IPS DF 4.7 (cell line): ENCODE measurements at regions not wholly inside any gene's neighbourhood (a gene's known extent, or its start where the extent isn't known, plus 50 kb on each side); places are given as distances from the start of the nearest gene placed in this dataset.

Experiments used
- DNase-seq: peaks from one replicate; pipeline ENCODE4 v3.0.0-alpha.2; 2013; ENCODE audit warnings: low spot score; ENCODE audit errors: extremely low read depth

DNA sequence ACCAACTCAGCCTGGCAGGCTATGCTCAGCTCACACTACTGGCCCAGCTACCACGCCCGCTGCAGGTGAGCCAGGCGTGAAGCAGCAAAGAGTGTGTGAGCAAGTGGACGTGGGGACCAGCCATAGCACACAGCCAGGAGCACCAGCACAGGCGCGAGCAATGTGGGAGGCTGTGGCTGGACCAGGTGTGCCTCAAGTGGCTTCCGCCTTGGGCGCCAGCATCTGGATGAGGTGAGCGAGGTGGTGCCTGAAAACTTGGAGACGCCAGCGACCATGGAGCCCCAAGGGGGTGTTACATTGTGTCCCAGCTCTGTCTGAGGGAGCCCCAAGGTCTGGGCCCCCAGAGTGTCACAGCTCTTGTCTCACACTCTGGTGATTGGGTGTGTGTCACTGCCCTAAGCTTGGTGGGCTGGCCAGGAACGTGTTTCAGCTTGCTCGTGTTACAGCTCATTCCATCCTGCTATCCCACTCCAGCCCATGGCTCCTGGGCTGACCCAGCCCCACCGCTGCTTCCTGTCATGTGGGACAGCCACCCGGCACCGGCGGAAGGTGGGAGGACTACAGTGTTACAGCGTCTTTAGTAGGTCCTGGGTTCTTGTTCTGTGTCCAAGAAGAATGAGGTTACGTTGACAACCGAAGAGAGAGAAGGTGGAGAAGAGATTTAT lies 508.0 kb upstream of the MMS22L start:
- DNase-seq = no peak

DNA sequence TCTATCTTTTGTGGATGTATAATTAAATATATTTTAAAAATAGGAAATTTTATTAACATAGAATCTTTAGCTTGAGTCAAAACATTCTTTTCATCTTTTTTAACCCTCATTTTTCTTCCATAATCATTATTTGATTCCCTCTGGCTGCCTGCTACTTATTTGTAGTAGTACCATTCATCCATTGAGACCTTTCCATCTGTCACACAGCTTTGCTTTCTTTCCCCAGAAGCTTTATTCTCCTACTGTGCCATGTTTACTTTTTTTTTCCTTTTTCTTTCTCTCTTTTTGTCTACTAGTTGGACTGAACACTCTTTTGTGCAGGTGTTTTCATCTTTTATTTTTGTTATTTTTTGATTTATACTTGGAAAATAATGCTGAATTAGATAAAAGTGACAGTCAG lies 522.6 kb upstream of the MMS22L start:
- no peak for DNase-seq

DNA sequence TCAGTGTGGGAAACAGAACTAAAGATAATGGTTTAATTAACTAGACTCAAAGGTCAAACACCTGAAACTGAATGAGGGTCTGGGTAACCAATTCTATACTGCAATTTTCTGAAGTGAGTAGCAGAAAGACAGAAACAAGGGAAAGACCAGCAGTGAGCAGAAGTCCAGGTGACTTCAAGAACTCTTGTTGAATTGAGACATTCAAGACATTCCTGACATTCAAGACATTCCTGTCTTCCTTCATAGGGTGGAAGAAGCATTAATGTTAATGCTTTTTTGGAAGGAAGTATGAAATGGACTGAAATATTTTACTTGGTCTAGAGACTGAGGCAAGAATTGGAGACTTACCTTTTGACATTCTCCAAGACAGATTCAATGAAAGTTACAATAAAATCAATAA lies 529.9 kb upstream of the MMS22L start:
- peak; percentile 41 for DNase-seq

DNA sequence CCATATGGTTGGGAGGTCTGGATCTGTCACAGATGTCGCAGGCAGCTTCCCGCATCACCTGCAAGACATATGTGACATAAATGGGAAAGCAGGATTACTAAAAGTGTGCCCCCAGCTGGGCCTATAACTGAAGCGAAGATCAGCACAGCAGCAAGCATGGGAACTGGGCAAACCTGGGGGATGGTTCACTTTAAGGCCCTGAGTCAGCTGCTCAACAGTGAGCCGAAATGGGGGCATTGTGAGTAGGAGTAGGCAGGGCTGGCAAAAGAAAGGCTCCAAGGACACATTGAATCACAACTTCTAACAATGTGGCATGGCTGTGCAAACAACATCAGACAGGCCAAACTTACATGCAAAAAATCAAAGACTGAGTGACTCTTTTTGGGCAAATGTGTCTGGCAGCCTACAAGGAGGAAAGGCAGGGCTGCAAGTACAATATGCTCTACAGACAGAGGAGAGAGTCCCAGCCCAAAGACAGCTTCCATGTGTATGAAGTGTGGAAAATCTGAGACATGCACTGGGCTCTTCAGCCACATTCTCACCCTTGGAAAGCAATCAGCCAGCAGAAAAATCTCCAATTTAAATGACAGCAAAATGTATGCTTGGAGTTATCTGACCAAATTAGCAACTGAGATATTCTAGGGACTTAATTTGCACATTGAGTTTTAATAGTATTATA lies 531.0 kb upstream of the MMS22L start:
- no peak for DNase-seq

DNA sequence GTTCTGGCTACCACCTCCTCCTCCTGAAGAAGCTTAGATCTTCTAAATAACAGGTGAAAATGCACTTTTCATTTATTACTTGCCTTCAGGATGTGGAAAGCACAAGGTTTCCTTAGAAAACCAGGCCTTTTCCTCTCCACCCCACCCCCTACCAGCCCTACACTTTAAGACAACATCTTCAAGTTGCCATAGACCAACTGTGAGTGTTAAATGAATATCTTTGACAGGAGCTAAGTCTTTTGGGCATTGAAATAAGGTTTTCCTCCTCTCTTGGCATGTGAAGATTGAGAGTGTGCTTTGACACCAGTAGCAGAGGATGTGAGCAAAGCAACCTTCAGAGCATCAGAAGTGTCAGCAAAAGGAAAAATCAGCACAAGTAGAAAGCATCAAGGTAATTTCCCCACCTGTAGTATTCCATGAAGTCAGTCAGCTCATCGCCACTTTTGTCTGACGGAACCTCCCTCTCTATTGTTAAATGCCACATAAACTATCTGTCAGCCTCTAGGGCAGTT lies 532.3 kb upstream of the MMS22L start:
- DNase-seq = no peak

DNA sequence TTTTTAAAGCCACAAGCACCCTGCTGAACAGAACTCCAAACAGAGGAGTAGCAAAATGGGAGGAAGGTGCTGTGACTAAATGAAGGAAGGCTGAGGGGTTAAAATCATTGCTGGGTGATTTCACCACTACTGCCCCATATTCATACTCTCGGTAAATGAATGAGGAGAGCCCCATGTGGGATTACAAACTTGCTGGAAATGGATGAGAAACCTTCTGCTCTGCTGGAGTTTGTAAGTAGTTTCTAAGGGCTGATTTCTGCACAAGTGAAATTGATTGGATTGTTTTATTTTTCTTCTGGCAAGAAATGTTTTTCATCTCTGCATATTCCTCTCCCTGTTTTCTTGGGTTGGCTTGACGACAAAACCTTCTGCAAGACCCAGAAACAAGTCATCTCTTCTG lies 533.5 kb upstream of the MMS22L start:
- DNase-seq = no peak

DNA sequence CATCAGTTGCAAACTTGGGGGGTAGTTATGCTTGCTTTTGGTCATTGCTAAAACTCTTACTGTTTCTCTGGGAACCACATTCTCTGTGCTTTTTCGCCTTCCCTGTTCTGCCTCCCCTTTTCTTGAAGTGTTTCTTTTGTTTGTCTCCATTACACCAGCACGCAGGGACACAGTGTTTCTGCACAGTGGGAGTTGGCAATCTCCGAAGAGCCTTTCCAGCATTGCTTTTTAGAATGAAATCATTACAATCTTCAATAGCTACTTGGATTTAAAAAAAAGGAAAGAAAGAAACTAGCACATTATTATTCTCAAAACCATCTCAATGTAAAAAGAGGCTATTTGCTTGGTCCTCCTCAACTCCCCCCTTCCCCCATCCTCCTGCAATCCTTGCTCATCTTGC lies 536.7 kb upstream of the MMS22L start:
- DNase-seq = no peak

DNA sequence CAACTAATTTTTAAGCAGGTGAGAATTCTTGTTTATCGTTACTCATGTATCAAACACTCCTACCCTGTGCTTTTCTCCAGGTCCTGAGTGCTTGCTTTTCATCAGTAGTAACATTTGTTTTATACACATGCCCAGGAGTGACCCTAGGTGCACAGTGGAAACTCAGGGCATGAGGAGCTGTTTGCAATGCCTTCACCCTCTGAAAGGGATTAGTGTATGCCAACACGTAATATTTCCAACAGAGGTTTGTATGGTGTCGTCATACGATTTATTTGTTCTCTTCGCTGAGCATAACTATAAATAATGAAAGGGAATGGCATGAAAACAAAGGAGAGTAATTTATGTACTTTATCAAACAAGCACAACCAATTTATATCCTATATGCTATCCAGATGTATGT lies 537.4 kb upstream of the MMS22L start:
- DNase-seq = no peak

DNA sequence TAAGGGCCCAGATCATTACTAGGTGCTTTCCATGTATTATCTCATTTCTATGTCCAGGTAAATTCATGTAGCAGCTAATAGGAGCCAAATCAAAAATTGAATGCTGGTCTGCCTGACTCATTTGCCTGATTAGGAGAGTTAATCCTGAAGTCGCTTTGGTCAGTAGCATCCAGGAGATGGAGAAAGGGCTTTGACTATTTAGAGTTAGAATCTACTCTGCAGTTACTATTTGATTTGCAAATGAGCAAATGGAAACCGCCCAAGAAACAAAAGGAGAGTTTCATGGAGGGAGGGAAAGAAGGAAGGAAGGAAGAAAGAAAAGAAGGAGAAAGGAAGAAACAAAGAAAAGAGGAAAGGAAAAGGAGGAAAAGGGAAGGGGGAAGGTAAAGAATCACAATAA lies 539.6 kb upstream of the MMS22L start:
- DNase-seq = no peak

DNA sequence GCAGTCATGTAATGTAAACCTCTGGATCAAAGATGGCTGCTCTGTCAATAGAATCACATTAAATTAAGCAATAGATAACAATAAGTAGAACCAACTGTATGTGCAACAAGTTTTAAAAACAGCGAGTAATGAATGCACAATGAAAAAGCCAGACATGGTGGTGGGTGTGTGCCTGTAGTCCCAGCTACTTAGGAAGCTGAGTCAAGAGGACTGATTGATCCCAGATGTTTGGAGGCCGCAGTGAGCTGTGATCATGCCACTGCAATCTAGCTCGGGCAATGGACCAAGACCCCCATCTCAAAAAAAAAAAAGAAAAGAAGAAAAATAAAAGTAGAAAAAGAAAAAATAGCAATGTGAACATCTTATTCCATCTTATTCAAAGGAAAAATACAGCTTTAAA lies 558.7 kb upstream of the MMS22L start:
- DNase-seq = no peak

DNA sequence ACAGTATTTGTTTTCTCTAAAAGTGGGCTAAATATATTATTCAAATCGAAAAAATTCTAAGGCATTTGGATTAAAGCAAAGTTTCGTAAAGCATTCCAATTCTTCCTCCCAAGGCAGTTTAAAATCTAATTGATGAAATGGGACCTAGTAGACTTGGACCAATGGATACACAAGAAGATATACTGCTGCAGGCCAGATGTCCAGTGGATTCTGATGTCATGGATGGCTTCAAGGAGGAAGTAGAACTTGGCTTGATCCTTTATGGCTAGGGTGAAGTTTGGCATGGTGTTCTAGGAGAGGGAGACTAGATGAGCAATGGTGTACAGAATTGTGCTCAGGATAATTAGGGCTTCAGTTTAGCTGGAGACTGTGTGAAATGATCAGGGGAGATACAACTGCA lies 559.5 kb upstream of the MMS22L start:
- DNase-seq = no peak

DNA sequence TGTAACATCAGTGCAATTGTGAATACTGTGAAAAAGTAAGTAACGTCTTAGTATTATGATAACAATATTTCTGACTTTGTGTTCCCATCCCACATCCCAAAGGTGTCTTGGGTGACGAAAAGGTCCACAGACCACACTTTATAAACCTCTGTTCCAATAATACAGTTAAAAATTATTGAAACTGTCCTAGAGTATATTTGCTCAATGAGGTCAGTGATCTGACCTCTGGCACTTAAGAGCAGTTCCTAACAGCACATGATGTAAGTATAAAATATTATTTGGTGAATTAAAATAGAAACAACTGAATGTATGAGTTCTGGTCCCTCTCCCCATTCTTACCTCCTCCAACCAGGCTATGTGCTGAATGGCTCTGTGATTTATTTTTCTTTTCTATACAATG lies 566.4 kb upstream of the MMS22L start:
- DNase-seq = no peak

DNA sequence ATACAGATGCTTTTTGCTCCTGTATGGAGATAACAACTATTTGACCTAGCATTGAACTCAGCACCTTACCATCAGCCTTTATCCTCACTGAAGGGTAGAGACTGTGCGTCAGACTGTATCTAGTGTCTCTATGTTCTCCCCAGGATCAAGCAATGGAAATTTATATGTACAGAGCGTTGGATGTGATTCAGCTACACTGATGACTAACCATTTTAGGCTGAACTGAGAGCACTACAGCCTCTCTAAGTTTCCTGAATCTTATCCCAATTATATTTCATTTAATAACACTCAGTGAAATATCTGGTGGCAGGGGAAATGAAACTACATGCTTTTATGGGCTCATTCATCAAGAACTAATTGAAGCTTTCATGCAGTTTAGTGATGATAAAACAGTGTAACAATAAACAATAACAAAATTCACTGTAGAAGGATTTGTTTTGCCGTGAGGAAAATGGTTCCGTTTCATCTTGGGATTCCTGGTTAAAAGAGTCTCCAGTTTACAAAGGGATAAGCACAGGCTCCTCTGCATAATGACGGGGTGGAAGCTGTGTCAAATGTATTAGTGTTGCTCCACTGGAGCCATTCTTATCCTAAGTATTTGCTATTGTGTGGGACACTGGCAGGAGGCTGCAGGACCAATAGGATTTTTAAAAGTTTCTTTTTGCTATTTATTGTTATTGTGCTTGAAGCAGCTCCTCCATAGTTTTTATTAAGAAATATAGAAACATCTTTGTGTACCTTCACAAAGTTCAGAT lies 567.6 kb upstream of the MMS22L start:
- no peak for DNase-seq

DNA sequence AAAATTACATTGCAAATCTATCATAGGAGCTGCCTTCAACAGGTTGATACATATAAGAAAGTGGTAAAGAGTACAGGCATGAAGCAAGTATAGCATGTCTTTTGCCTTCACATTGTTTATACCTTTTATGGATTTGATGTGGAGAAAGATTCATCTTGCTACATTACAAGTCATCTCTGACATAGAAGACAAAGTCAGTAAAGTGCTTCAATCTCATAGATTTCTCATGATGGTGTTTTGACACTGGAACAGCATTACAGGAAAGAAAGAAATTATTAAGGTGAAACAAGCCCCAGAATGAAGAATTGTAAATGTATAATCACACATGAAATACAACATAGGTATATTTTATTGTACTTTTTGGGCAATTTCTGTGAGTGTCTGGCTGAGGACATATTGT lies 580.7 kb upstream of the MMS22L start:
- DNase-seq = no peak

DNA sequence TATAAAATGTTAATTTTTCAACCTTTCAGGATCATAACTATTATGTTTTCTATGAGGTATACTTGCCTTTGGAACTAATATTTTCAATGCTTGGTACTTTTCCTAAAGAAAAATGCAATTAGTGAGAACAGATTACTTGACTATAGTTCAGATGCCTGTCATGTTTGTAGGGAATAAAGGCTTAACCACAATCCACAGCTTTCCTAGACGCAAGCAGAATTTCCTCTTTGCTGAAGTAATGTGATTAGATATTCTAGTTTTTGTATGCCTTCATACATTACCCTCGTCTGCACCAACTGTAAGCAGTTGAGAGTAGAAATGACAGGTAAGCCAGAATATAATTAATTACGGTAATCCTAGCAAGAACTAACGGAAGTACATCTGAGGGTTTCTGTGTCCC lies 581.4 kb upstream of the MMS22L start:
- no peak for DNase-seq

DNA sequence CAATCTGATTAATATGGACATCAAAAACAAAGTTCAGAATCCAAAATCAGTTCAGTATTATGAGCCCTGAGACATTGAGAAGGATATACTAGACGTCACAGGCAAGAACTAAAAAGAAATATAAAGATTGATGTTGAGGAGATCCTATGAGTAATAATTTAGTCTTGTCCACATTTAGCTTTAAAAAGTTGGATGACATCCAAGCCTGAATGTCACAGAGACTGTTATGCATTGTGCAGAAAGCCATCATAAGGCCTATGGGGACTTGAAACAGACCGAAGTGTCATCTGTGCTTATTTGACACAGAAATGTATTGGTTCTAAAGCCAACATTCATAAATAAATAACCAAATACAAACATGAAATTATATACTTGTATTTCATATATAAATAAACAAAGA lies 581.8 kb upstream of the MMS22L start:
- DNase-seq = no peak

DNA sequence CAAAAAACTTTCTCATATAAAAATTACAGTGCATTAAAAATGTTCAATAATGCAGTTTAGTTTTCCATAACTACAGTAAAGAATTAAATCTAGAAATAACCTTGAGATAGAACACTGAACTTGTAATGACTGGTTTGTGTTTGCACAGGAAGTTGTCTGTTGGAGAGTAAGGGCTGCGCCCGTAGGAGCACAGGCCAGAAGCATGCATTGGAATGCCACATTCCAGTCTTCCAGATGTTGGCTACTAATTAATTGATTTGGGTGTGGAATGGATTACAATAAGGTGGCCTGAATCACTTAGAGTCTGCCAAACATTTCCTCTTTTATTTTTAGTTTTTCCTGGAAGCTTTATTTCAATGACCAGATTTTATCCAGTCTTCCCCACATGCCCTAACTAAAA lies 582.6 kb upstream of the MMS22L start:
- no peak for DNase-seq

DNA sequence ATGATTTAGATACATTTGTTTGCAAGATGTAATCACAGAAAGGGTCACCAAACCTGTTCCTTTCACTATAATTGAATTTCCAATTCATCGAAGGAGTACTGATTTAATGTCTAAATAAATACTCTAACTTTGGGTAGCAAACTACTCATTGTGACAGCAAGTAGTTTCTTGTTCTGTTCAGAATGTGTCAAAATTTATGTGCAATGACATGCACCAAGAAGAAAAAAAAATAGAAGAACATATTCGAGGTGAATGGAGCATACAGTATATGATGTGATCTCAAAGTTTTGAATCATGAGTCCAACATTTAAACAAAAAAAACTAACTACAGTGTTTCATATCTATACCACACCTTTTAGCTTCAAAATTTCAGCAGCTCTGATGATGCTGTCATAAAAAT lies 583.6 kb upstream of the MMS22L start:
- DNase-seq = no peak

DNA sequence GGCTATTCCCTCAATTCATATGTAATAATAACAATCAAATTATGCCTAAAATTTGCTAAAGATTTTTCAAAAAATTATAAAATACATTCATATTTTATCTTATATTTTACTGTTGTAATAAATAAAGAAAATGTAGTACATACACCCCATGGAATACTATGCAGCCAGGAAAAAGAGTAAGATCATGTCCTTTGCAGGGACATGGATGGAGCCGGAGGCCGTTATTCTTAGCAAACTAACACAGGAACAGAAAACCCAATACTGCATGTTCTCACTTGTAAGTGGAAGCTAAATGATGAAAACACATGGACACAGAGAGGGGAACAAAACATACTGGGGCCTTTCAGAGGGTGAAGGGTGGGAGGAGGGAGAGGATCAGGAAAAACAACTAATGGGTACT lies 584.2 kb upstream of the MMS22L start:
- DNase-seq = no peak

DNA sequence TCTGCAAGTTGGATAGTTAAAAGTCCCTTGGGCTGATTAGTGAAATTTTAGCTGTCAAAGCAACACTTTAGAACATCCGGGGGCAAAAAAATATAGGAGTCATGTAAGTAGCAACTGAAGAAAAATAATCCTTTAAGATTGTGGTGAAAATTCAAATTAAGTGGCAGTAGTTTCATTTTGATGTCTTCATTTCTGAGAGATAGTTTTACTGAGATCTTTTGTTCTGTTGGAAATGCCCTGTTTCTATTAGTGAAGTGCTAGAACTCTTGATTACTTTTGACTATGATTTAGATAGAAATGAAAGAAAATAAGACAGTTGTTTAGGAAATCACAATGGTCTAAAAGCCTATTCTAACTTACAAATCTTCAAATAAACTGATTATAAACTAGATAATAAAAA lies 587.3 kb upstream of the MMS22L start:
- no peak for DNase-seq

DNA sequence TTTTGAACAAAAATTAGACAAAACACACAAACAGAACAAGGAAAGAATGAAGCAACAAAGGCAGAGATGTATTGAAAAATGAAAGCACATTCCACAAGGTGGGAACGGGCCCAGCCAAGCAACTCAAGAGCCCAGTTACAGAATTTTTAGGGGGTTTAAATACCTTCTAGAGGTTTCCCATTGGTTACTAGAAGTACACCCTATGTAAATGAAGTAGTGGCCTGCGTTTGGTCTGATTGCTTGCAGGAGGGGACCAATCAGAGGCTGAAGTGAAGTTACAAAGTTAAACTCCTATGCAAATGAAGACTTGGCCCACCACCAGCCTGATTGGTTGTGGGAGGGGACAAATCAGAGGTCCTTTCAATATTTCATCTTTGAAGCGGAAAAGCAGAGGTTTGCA lies 593.7 kb upstream of the MMS22L start:
- DNase-seq = no peak

DNA sequence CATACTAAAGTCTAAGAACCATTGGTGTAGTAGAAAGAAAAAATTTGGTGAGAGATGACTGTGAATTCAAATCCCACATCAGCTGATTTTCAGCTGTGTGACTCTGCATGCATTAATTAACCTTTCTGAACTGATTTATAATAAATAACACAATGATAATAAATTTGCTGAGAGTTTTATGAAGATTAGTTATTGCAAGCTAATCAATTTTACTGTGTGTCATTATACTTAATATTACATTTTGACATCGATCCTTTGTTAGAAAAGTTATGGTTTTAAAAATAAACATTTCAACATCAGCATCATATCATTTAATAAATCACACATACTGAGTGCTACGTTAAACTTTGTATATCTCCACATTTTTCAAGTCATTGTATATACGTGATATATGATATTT lies 599.7 kb upstream of the MMS22L start:
- no peak for DNase-seq

DNA sequence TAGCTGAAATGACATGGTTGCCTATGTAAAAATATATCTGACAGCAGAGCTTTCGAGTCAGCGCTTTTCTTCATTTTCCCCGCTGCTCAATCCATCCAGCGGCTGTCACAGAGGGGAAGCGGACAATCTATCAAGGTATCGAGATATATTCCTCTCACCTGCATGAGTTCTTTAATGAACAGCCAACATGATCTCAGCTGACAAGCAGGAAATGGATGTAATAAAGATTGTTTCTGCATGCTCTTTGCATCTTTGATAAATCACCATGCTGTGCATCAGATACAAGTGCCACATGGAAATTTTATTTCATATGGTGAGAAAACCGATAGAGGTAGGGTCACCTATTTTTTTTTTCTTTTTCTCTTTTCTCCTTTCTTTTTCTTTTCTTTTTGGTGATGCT lies 602.3 kb upstream of the MMS22L start:
- DNase-seq = no peak
